Endothelial cell of hepatic sinusoid (primary cell): ENCODE measurements at regions not wholly inside any gene's neighbourhood (a gene's known extent, or its start where the extent isn't known, plus 50 kb on each side); places are given as distances from the start of the nearest gene placed in this dataset.

Experiments used
- in situ Hi-C: cut with HindIII; loops from 2 replicates; pipeline ENCODE4 v1.10.0; 2017; ENCODE audit warnings: low sequenced_read_pairs

DNA sequence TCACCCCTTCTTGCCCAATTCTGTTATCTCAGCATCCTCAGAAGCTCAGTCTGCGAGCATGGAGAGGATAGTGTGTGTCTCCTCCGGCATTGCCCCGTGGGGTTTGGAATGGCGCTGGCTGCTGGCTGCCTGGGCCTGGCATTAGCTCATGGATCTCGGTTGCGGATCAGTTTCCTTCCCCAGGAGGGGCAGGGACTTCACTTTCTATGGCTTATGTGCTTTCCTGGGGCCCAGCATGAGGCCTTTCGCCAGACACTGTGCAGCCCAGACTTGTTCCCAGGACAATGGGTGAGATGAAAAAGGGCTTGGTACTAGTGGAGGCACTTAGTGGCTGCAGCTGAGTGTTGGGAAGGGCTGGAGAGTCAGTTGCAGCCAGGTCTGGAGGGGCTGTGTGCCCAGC lies 143.3 kb downstream of the GLI2 start:
- in situ Hi-C loops = no loop called here

DNA sequence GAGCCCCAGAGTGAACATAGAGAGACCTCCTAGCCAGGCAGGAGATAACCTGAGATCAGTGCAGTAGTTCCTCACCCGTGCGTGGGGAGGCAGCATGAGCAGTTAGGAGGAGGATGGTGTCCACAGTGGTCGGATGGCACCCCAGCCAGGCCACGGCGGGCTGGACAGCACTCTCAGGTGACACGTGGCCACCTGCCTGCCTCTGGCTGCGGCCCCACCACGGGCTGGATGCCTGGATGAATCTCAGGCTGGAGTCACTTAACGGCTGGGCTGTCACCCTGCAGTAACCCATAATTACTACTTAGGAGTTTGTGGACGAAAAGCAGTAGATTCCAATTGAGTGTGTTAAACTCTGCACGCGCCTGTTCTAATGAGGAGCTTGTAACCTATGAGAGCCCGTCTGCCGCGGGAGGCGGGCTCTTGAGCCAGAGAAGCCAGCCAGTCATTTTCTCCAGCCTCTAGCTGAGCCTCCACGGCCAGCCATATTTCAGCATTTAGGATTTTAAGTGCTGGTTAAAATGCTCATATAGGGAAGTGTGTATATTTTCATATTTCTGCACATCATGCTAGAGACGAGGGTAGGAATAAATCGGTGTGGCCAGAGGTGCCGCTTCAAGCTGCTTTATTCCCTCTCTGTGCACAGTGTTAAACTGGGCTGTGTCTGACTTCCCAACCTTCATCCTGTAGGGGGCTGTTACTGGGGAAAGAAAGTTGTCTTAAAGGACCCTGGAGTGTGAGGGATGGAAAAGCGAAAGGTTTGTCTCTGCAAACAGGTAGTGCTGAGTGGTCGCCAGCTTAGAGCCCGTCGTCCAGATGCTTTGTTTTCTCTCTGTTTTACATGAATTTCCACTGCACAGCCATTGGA lies 144.0 kb downstream of the GLI2 start:
- in situ Hi-C loops = no loop called here

DNA sequence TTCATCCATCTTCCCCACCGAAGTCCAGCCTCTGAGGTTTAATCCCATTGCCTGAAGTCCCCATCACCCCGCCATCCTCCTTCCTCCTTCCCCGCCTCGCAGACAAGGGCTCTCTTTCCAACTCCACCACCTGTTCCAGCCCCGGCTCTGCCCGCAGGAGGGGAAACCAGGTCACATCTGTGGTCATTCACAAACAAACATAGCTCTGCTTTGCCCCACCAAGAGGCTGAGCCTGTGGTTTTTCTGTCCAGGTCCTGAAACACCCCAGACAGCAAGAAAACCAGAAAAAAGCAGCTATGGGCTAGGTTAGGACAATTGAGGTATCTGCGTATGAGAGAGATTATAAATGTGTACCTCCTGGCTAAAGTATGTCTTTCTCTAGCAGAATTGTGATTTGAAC lies 144.7 kb downstream of the GLI2 start:
- in situ Hi-C loops = no loop called here

DNA sequence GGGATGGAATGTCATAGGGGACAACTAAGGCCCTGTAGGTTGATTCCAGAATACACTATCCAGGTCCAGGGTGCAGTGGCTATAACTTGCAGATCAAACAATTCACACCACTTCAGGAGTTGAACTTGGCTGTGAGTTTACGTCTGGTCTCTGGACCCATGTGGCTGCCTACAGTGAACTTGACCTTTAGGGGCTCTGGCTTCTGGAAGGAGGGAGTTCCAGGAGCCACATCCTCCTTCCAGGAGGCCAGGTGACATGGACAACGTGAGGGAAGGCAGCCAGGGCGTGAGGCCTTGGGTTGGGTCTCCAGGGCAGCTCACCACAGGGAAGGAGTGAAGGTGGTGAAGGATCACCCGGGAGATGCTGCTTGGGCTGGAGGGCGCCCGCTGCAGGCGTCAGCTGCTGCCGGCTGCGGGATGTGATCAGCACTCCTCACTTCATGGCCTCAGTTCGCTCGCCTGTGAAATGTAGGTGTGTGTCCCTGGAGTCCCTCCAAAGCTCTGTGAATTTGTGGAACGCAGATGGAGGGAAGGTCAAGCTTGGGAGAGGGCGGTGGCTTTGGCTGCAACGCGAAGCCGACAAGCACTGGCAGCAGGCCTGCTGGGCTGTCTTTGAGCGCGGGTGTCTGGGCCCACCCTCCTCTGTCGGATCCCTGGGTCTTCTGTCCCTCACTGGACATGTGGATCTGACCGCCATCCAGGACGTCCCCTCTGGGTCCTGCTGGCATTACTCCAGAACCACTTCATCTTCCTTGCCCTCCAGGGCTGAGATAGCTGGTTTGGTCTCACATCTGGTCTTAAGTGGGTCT lies 146.5 kb downstream of the GLI2 start:
- in situ Hi-C loops = no loop called here

DNA sequence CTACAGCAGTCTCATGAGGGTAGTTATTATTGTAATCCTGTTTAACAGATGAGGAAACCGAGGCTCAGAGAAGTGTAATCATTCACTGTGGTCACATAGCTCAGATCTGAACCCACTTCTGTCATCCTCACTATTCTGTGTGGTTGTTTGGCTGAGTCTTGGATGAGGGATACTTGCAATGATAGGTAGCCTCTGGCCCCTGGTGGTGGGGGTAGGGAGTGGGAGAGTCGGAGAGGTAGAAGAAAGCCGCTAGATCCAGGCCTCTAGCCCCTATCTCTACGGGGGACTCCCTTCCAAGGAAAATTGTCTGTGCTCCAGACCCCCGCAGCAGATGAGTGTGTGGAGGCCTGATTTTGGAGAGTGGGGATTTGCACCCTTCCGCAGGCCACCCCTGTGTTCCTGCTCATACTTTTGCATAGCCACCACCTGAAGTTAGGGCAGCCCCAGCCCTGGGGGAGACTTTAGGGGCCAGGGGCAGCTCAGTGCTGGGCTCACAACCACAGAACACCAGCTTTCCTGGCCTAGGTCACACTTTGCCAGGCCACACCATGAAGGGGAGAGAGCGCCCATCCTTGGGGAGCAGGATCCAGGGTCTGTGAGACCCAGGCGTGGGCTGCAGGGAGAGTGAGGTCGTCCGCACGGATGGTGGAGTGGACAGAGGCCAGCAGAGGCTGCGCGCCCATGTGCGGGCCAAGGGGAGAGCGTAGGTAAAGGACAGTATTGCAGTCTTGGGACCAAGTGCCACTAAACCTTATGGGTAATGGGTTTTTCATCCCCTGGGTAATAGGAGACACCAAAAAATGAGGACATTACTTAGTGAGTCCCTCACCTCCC lies 148.2 kb downstream of the GLI2 start:
- in situ Hi-C loops = no loop called here

DNA sequence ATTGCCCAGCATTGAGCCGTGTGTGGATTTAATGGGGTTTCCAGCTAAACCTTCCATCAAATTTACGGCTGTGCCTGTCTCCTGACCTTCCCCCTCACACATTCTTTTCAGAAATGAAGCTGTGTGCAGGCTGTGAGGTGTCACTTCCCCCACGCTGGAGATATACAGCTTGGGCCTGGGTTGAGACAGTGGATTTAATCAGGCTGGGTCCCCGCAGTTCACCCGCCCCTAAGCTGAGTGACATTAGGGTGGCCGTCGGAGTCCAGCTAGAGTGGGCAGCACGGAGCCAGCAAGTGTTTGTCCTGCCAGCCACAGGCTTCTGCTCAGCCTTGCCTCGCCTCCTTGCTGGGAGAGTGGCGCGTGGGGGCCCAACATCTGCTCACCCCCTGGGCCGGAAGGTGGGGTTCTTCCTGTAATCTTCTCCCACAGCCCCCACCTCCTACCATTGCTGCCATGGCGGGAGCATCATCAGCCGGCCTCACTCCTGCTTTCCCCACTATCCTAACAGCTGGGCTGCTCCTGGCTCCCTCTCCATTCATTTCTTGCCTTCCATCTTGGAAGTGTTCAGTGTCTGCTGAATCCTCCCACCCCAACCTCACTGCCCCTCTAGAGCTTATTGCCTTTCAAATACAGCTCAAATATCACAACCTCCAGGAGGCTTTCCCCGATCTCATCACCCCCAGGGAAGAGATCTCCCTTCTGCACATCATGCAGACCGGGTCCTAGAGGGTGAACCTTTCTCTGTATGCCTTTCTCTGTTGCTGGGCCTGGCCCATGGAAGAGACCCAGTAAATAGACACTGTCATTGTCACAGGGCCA lies 149.0 kb downstream of the GLI2 start:
- in situ Hi-C loops = no loop called here

DNA sequence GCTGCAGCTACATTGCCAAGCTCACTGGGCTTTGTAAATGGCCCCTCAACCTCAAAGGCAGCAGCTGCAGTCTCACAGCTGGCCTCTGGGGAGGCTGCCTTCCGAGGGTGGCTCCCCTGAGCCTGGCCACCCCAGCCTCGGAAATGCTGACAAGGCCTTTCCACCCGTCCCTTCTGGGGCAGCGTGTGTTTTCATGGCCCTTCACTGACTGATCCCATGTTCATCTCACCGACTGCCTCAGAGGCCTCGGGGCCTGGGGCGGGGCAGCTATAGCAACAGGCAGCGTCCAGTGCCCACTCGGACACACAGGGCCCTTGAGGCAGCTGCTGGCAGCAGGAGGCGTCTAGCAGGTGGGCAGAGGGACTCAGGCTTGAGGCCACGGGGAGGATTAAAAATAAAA lies 149.7 kb downstream of the GLI2 start:
- in situ Hi-C loops = no loop called here

- in situ Hi-C loops = no loop called here
These were observed 150.1 kb downstream of the GLI2 start for GRCh38 chr2:120885749-120886148.

GRCh38 chr2:120886534-120887319 lies 151.1 kb downstream of the GLI2 start:
- in situ Hi-C loops = no loop called here

DNA sequence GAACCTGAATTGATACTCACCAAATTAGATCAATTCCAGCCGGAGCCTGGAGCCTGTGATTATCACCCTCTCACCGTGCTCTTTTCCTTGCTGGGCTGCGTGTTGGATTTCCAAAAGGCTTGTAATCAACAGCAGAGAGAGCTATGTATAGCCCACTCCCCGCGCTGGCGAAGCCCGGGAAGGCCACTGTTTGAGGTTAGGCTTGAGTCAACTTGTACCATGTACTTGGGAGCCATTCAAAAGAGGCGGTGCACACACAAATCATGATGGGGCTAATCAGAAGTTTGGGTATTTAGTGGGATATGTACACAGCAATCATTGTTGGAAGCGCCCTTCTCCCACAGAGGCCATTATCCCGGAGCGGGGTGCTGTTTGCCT lies 151.6 kb downstream of the GLI2 start:
- in situ Hi-C loops = no loop called here

GRCh38 chr2:120887741-120888231 lies 152.1 kb downstream of the GLI2 start:
- in situ Hi-C loops = no loop called here

- in situ Hi-C loops = no loop called here
These were observed 153.2 kb downstream of the GLI2 start for GRCh38 chr2:120888851-120889250.

- in situ Hi-C loops = no loop called here
These were observed 154.3 kb downstream of the GLI2 start for GRCh38 chr2:120889936-120890335.

- in situ Hi-C loops = no loop called here
These were observed 155.1 kb downstream of the GLI2 start for GRCh38 chr2:120890566-120891360.

- in situ Hi-C loops = no loop called here
These were observed 156.8 kb downstream of the GLI2 start for GRCh38 chr2:120892271-120892966.

DNA sequence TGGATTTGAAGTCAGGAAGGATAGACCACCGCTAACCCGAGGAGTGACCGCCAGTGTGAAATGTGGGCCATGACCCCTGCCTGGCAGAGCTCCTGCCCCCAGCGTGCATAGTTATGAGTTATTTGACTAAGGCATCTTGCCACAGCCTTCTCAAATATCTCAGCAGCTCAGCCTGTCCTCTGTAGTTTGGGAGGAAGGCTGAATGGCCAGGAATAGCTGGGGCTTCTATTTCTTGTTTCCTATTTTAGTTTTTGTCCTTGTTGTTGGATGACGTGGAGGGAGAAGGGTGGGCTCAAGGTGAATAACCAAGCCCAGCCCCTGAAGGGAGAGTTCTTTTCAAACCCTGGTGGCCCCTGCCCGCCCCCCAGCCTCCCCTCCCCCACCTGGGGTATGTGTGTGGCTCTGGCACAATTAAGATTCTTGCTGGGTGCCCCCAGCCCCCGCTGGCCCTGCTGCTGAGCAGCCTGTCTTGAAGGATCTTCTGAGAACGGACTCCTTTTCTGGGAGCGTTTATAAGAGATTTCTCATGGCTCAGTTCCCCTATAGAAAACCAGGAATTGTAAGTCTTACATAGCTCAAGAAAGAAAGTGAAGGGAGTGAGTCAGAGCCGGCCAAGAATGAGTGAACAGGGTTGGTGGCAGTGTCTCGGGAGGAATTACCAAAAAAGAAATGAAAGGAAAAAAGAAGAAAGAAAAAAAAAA lies 157.4 kb downstream of the GLI2 start:
- in situ Hi-C loops = no loop called here

GRCh38 chr2:120893811-120894584 lies 158.3 kb downstream of the GLI2 start:
- in situ Hi-C loops = no loop called here
